GM21526 (cell line): ENCODE measurements at regions not wholly inside any gene's neighbourhood (a gene's known extent, or its start where the extent isn't known, plus 50 kb on each side); places are given as distances from the start of the nearest gene placed in this dataset.
"Not testable (repeated sequence)": the region's sequence is repeated elsewhere in the genome, so short reads cannot be mapped to it uniquely, and the experiment has no call there.

Source experiments
- ATAC-seq: cut with Tn5 transposase; IDR thresholded peaks from one replicate; pipeline ENCODE4 v1.9.1; 2021; ENCODE audit warnings: moderate library complexity; ENCODE audit not compliant: unreplicated experiment, low FRiP score

- no peak for ATAC-seq
These were observed 245.0 kb downstream of the SHOX2 start for GRCh38 chr3:157861076-157861765.

- ATAC-seq = no peak
These were observed 246.7 kb downstream of the SHOX2 start for GRCh38 chr3:157859541-157859940.

GRCh38 chr3:157858821-157859220, 247.4 kb downstream of the SHOX2 start:
- no peak for ATAC-seq

GRCh38 chr3:157857440-157857839, 248.8 kb downstream of the SHOX2 start:
- no peak for ATAC-seq

GRCh38 chr3:157856078-157856939, 249.9 kb downstream of the SHOX2 start:
- ATAC-seq = no peak

GRCh38 chr3:157845839-157846238, 260.4 kb downstream of the SHOX2 start:
- ATAC-seq = not testable (repeated sequence)

- ATAC-seq = no peak
These were observed 261.2 kb downstream of the SHOX2 start for GRCh38 chr3:157844800-157845565.

- ATAC-seq = no peak
These were observed 262.0 kb downstream of the SHOX2 start for GRCh38 chr3:157844216-157844615.

- no peak for ATAC-seq
These were observed 265.2 kb downstream of the SHOX2 start for GRCh38 chr3:157841029-157841428.

- no peak for ATAC-seq
These were observed 265.7 kb downstream of the SHOX2 start for GRCh38 chr3:157840564-157840963.

- no peak for ATAC-seq
These were observed 267.8 kb downstream of the SHOX2 start for GRCh38 chr3:157838457-157838856.

- ATAC-seq = no peak
These were observed 268.9 kb downstream of the SHOX2 start for GRCh38 chr3:157837336-157837735.

- no peak for ATAC-seq
These were observed 270.2 kb downstream of the SHOX2 start for GRCh38 chr3:157836022-157836421.

- ATAC-seq = no peak
These were observed 273.6 kb downstream of the SHOX2 start for GRCh38 chr3:157832588-157832987.

GRCh38 chr3:157830556-157831236, 275.5 kb downstream of the SHOX2 start:
- ATAC-seq = no peak

GRCh38 chr3:157829786-157830185, 276.4 kb downstream of the SHOX2 start:
- no peak for ATAC-seq

- ATAC-seq = no peak
These were observed 281.9 kb downstream of the SHOX2 start for GRCh38 chr3:157824281-157824680.

- ATAC-seq = no peak
These were observed 283.2 kb downstream of the SHOX2 start for GRCh38 chr3:157823050-157823449.

GRCh38 chr3:157820157-157820517, 286.1 kb downstream of the SHOX2 start:
- ATAC-seq = no peak

- ATAC-seq = no peak
These were observed 286.7 kb downstream of the SHOX2 start for GRCh38 chr3:157819270-157820156.
